NCI-H774 (cell line): ENCODE measurements at regions not wholly inside any gene's neighbourhood (a gene's known extent, or its start where the extent isn't known, plus 50 kb on each side); places are given as distances from the start of the nearest gene placed in this dataset.
A peak's percentile ranks its signal among the peaks of the same experiment; 100 is the strongest.

Source experiments
- DNase-seq: peaks from one replicate; lab custom pipeline; 2025; lab: John Stamatoyannopoulos, UW

- DNase-seq: no peak
These were observed 923.0 kb upstream of the SEMA6A start for GRCh38 chr5:117497601-117498000.

GRCh38 chr5:117496801-117497200 is 922.2 kb upstream of the SEMA6A start:
- no peak for DNase-seq

- DNase-seq: no peak
These were observed 919.6 kb upstream of the SEMA6A start for GRCh38 chr5:117494188-117494587.

- DNase-seq: no peak
These were observed 914.4 kb upstream of the SEMA6A start for GRCh38 chr5:117488976-117489500.

- no peak for DNase-seq
These were observed 912.9 kb upstream of the SEMA6A start for GRCh38 chr5:117487556-117487955.

GRCh38 chr5:117486879-117487391 is 912.3 kb upstream of the SEMA6A start:
- no peak for DNase-seq

- DNase-seq: no peak
These were observed 911.6 kb upstream of the SEMA6A start for GRCh38 chr5:117486261-117486660.

- no peak for DNase-seq
These were observed 901.3 kb upstream of the SEMA6A start for GRCh38 chr5:117475919-117476318.

- DNase-seq: no peak
These were observed 898.5 kb upstream of the SEMA6A start for GRCh38 chr5:117473165-117473564.

- DNase-seq: no peak
These were observed 889.4 kb upstream of the SEMA6A start for GRCh38 chr5:117463881-117464570.

GRCh38 chr5:117461966-117462365 is 887.3 kb upstream of the SEMA6A start:
- no peak for DNase-seq

- no peak for DNase-seq
These were observed 886.8 kb upstream of the SEMA6A start for GRCh38 chr5:117461403-117461802.

GRCh38 chr5:117457656-117458055 is 883.0 kb upstream of the SEMA6A start:
- no peak for DNase-seq

GRCh38 chr5:117456866-117457470 is 882.3 kb upstream of the SEMA6A start:
- no peak for DNase-seq

GRCh38 chr5:117455236-117456233 is 880.9 kb upstream of the SEMA6A start:
- peak; percentile 8 for DNase-seq

GRCh38 chr5:117454716-117455212 is 880.1 kb upstream of the SEMA6A start:
- DNase-seq: peak; percentile 74

- no peak for DNase-seq
These were observed 862.2 kb upstream of the SEMA6A start for GRCh38 chr5:117436846-117437245.

- DNase-seq: no peak
These were observed 860.6 kb upstream of the SEMA6A start for GRCh38 chr5:117435203-117435602.

GRCh38 chr5:117434254-117434653 is 859.6 kb upstream of the SEMA6A start:
- no peak for DNase-seq

GRCh38 chr5:117433818-117434217 is 859.2 kb upstream of the SEMA6A start:
- DNase-seq: no peak

GRCh38 chr5:117431091-117431490 is 856.5 kb upstream of the SEMA6A start:
- DNase-seq: no peak

GRCh38 chr5:117425163-117425562 is 850.5 kb upstream of the SEMA6A start:
- no peak for DNase-seq
